ENCODE measurements at regions not wholly inside any gene's neighbourhood (a gene's known extent, or its start where the extent isn't known, plus 50 kb on each side); places are given as distances from the start of the nearest gene placed in this dataset.

DNA sequence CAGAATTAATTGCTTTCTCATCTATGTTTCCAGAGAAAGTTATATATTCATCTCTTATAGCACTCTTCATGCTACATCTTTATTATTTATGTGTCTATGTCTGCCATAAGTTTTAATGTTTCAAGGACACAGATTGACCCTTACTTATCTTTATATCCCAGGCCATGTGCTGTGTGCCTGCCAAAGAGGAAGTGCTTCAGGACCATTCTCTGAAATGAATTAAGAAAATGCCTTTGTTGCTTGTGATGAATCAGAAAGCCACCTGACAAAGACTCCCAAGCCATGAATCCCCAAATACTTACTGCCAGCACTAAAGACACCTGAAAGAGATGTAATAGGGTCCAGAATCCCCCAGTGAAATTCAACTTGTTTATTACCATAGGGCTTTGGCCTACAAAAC, 342.1 kb upstream of the C1orf87 start:
- Mint-ChIP-seq H3K27me3 (no peaks in the 10 kb centered on the region), H3K9me3 (no peaks in the 10 kb centered on the region), H3K4me1 (no peaks in the 10 kb centered on the region), H3K27ac (no peak overlapping the region), H3K4me3 (no peak overlapping the region), H3K36me3 (ENCODE audit: low read depth) (no peaks in the 10 kb centered on the region)
- no peak for ATAC-seq (replicated peaks)

DNA sequence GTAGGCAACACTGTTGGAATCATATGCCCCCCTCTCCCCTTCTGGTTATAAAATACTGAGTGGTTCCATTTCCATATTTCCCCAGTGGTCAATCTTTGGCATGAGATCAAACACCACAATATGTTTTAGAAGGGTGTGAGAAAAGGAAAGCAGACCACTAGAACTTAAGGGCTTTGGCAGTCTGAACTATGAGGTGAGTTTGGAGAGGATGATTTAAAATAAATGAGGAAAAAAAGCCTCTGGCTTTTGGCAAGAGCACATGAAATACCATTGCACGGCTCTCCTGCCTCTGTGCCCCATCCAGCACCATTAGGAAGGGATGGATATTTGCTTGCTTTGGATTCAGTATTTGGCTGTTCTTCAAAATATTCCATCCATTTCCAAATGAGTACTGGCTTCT, 339.5 kb upstream of the C1orf87 start:
- ATAC-seq (replicated peaks) = no peak
- Mint-ChIP-seq H3K4me1 (no peaks in the 10 kb centered on the region), H3K4me3 (no peak overlapping the region), H3K27me3 (no peaks in the 10 kb centered on the region), H3K27ac (no peak overlapping the region), H3K36me3 (ENCODE audit: low read depth) (no peaks in the 10 kb centered on the region), H3K9me3 (no peaks in the 10 kb centered on the region)

DNA sequence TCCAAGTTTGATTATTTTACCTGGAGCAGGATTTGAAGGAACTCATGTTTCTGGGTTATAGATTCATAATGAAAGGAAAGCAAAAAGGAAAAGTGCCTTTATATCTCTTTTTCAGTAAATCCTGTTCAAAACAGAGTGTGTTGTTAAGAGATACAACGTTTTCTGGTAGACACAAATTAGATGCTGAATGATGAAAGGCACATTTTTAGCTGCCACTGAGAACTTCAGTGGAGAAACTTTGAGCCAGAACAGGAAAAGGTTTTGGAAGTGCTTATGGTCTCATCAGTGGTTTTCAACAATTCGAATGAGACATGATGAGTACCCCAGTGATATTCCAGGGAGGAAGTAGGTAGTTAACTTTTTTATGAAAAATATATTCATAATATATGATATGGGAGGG, 338.0 kb upstream of the C1orf87 start:
- no peaks in the 10 kb centered on the region for H3K9me3 Mint-ChIP-seq
- ATAC-seq (replicated peaks) = no peak
- no peak overlapping the region for H3K4me3 Mint-ChIP-seq
- peaks cover 3% of the 10 kb centered on the region for H3K27me3 Mint-ChIP-seq
- no peaks in the 10 kb centered on the region for H3K36me3 Mint-ChIP-seq (ENCODE audit: low read depth)
- H3K4me1 Mint-ChIP-seq = no peaks in the 10 kb centered on the region
- no peak overlapping the region for H3K27ac Mint-ChIP-seq

DNA sequence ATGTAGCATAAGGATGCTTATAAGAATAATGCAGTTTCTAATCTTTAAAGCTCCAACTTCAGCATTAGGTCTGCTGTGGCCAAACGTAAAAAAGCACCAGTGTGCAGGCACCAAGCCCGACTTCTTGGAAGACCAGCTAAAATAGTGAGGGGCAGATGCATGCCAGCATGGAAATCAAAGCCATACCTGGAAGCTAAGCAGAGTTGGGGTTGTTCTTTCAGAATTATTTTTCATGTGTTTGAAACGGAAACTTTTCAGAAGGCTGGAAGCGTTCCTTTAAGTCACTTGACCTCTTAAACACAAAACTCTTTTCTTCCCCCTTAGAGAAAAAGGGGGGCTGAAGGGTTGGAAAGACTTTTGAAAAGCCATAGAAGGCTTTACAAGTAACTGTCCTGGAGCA, 329.2 kb upstream of the C1orf87 start:
- Mint-ChIP-seq H3K4me1 (no peaks in the 10 kb centered on the region), H3K27me3 (peaks cover 3% of the 10 kb centered on the region), H3K9me3 (no peaks in the 10 kb centered on the region), H3K4me3 (no peak overlapping the region), H3K36me3 (ENCODE audit: low read depth) (no peaks in the 10 kb centered on the region), H3K27ac (no peak overlapping the region)
- no peak for ATAC-seq (replicated peaks)

DNA sequence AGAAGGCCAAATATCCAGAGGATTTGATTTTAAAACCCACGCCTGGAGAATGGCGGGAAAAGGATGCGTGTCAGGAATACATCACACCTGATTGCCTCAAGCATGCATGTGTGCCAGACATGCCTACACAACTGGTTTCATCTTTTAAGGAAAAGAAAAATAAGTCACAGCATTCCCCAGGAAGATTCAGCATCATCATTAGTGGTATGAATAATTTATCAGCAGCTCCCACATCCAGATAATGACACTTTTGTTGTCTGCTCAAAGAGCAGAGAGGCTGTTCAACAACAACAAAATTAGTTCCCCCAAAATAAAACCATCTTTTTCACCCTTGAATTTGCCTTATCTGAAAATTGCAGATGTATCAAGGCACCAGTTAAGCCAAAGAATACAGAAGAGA, 328.6 kb upstream of the C1orf87 start:
- Mint-ChIP-seq H3K36me3 (ENCODE audit: low read depth) (no peaks in the 10 kb centered on the region), H3K27ac (no peak overlapping the region), H3K9me3 (no peaks in the 10 kb centered on the region), H3K4me3 (no peak overlapping the region), H3K27me3 (peaks cover 3% of the 10 kb centered on the region), H3K4me1 (no peaks in the 10 kb centered on the region)
- ATAC-seq (replicated peaks) = no peak

DNA sequence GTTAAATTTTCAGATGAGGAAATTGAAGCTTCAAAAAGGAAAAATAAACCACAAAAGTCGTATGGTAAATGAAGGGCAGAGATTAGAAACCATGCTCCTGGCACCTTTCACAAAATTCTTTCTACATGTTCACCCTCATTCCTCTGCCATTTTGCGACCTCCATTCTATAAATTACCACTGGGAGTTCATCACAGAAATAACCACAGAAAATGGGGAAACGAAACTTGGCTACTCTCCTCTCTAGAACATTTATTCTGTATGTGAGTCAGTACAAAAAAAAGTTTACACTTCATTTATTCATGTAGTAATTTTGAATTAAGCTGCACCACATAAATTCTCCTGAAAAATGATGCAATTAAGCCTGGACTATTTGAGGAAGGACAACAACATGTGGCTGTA, 320.9 kb upstream of the C1orf87 start:
- Mint-ChIP-seq H3K36me3 (ENCODE audit: low read depth) (no peaks in the 10 kb centered on the region), H3K4me3 (no peak overlapping the region), H3K4me1 (no peaks in the 10 kb centered on the region), H3K27me3 (peaks cover 5% of the 10 kb centered on the region), H3K27ac (no peak overlapping the region), H3K9me3 (no peaks in the 10 kb centered on the region)
- ATAC-seq (replicated peaks) = no peak

DNA sequence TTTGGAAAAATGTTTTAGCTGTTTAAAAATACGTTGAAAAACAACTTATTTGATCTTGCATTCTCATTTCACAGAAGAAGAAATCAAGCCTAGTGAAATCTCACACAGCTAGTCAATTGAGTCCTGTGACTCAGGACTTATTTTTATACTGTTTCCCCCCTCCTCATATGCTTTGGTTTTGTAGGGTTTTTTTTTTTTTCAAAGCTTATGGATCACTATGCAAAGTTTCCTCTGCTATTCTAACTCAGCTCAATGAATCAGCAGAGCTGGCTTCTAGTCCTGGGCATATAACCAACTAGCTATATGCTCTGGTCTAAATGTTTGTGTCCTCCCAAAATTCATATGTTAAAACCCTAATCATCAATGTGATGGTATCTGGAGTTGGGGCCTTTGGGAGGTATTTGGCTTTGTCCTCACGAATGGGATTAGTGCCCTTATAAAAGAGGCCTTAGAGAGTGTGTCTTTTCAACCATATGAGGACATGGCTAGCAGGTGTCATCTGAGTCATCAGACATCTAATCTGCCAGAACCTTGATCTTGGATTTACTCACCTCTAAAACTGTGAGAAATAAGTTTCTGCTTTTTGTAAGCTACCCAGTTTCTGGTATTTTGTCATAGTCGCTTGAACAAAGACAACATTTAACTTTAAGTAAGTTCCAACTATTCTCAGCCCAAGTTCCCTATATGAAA, 317.2 kb upstream of the C1orf87 start:
- no peaks in the 10 kb centered on the region for H3K36me3 Mint-ChIP-seq (ENCODE audit: low read depth)
- no peak overlapping the region for H3K4me3 Mint-ChIP-seq
- no peak overlapping the region for H3K27ac Mint-ChIP-seq
- no peaks in the 10 kb centered on the region for H3K4me1 Mint-ChIP-seq
- peaks cover 7% of the 10 kb centered on the region for H3K27me3 Mint-ChIP-seq
- no peak for ATAC-seq (replicated peaks)
- H3K9me3 Mint-ChIP-seq = no peaks in the 10 kb centered on the region

DNA sequence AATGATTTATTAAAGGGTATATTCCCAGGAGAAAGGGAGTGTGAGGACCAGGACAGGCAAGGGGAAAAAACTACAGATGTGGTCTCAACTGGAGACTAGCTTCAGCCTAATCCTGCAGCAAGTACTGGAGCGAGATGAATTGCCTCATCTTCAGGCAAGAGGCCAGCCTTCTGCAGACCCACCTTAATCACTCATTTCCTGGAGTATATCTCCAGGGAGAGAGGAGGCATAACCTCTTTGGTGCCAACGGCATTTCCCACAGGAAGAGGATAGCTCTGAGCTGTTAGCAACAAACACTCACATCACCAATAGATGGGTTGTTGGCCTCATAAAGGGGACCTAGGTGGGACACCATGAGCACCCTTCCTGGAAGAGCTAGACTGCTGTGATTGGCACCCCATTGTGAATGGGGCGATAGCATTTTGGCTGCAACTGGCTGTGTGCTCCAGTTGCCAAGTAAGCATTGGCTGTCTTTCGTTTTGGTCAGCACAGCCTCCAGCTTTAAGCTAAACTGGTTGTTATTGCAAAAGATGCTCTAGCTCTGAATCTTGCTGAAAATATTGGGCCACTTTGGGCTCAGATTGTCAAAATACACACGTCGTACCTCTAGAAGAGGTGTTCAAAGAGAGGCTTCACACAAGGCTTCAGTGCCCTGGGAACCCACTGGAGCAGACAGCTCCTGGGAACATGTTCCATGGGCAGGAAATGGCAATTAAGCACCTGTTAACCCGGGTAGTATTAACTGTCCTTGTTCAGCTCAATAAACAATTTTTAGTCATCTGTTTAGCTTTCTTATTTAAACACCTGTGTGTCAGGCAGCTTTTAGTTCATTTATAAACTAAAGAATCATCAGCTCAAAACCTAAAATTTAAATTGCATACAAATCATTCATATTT, 314.8 kb upstream of the C1orf87 start:
- Mint-ChIP-seq H3K9me3 (no peaks in the 10 kb centered on the region), H3K36me3 (ENCODE audit: low read depth) (no peaks in the 10 kb centered on the region), H3K4me1 (no peaks in the 10 kb centered on the region), H3K27ac (no peak overlapping the region), H3K4me3 (no peak overlapping the region), H3K27me3 (peaks cover 7% of the 10 kb centered on the region)
- ATAC-seq (replicated peaks) = no peak

DNA sequence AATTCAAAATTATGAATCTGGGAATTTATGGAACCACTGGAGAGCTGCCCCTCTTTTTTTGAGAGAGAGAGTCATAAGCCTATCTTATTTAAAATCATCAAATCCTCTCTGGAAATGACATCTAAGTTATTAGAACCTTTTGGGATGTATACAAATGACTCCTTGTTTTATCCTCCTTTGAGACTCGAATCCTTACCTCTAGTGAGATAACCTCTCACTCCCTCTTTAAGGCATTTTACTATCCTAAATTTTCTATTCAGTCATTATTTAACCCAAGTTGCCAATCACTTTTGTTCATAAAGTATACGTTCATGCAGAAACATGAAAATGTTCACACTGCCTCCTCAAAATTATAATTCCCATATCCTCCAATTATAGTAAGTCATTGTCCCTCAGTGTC, 313.6 kb upstream of the C1orf87 start:
- H3K36me3 Mint-ChIP-seq (ENCODE audit: low read depth) = no peaks in the 10 kb centered on the region
- ATAC-seq (replicated peaks) = no peak

DNA sequence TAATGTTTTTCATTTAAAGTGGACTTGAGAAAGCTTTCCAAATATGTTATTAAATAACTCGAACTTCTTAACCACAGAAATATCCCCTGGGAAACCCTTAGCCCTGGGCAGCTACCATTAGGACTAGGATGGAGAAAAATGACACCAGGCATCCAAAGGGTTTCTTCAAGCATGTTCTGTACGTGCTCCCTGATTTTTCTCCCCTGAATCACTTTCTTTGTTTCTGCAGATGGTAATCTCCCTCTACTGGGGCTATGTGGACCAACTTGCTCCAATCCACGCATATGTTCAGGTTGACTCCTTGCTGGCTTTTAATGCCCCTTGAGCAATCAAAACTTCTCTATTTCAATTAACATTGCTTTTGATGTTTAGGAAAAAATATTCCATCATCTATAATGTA, 312.7 kb upstream of the C1orf87 start:
- no peaks in the 10 kb centered on the region for H3K4me1 Mint-ChIP-seq
- H3K27ac Mint-ChIP-seq = no peak overlapping the region
- H3K27me3 Mint-ChIP-seq = peaks cover 5% of the 10 kb centered on the region
- H3K36me3 Mint-ChIP-seq (ENCODE audit: low read depth) = no peaks in the 10 kb centered on the region
- no peaks in the 10 kb centered on the region for H3K9me3 Mint-ChIP-seq
- no peak for ATAC-seq (replicated peaks)
- H3K4me3 Mint-ChIP-seq = no peak overlapping the region

More for the DNA sequence above, 313.6 kb upstream of the C1orf87 start:
- H3K4me3 Mint-ChIP-seq = no peak overlapping the region
- peaks cover 7% of the 10 kb centered on the region for H3K27me3 Mint-ChIP-seq
- H3K9me3 Mint-ChIP-seq = no peaks in the 10 kb centered on the region
- H3K27ac Mint-ChIP-seq = no peak overlapping the region
- H3K4me1 Mint-ChIP-seq = no peaks in the 10 kb centered on the region

DNA sequence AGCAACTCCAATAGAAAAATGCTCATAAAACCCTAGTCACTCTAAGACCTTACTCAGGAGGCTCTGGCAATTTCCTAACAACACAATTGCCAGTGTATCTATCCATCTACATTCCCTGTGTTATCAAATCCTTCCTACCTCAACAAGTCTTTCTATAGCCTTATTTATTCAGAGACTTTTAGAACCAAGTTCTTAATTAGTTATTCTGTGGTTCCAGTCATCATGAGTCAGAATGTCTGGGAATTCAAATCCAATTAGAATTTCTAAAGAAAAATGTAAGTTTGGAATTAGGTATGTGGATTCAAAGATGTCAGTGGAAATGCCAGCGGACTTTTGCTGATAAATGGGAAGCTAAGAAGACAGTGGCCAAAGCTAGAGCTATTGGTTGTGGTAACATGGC, 302.6 kb upstream of the C1orf87 start:
- Mint-ChIP-seq H3K4me1 (no peaks in the 10 kb centered on the region), H3K27me3 (peaks cover 6% of the 10 kb centered on the region), H3K9me3 (peaks cover 3% of the 10 kb centered on the region)

DNA sequence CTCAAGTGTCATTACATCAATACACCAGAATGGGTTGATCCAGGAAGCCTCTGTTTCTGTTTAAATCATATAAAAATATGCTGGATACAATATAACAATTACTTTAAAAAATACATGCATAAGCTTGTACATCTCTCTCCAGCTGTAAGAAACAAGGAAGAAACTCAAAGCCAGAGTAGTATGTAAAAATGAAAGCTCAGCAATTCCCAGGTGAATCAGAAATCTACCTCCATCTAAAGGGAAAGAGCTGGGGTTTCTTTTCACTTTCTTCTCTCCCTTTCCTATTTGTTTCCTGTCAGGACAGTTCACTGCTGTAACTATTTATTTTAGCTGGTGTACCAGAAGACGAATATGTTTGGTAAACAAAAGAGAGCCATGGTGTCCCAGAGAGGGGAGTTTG, 301.0 kb upstream of the C1orf87 start:
- Mint-ChIP-seq H3K27ac (no peak overlapping the region), H3K4me3 (no peak overlapping the region), H3K9me3 (peaks cover 3% of the 10 kb centered on the region), H3K4me1 (no peaks in the 10 kb centered on the region), H3K27me3 (peaks cover 6% of the 10 kb centered on the region), H3K36me3 (ENCODE audit: low read depth) (no peaks in the 10 kb centered on the region)
- no peak for ATAC-seq (replicated peaks)

More for the DNA sequence above, 302.6 kb upstream of the C1orf87 start:
- Mint-ChIP-seq H3K36me3 (ENCODE audit: low read depth) (no peaks in the 10 kb centered on the region), H3K4me3 (no peak overlapping the region), H3K27ac (no peak overlapping the region)
- ATAC-seq (replicated peaks) = no peak

DNA sequence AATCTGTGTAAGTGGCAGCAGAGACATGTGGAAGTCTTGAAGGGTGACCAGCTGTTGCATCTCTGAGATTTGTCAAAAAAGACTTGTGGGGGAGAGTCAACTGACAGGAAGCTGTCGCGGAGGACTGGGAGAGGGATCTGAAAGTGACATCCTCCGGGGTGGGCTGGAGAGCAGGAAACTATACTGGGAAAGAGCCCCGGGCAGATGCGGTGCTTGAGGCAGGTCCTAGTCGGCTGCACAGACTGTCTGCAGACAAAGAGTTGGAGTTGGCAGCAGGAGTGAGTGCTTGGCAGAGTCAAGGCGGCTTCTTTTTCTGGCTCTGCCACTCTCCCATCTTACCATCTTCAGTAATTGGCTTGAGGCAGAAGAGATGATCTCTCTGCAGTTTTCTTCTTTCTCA, 294.0 kb upstream of the C1orf87 start:
- Mint-ChIP-seq H3K27ac (no peak overlapping the region), H3K27me3 (peaks cover 4% of the 10 kb centered on the region), H3K4me1 (no peaks in the 10 kb centered on the region), H3K9me3 (no peaks in the 10 kb centered on the region), H3K36me3 (ENCODE audit: low read depth) (no peaks in the 10 kb centered on the region), H3K4me3 (no peak overlapping the region)
- ATAC-seq (replicated peaks) = no peak

DNA sequence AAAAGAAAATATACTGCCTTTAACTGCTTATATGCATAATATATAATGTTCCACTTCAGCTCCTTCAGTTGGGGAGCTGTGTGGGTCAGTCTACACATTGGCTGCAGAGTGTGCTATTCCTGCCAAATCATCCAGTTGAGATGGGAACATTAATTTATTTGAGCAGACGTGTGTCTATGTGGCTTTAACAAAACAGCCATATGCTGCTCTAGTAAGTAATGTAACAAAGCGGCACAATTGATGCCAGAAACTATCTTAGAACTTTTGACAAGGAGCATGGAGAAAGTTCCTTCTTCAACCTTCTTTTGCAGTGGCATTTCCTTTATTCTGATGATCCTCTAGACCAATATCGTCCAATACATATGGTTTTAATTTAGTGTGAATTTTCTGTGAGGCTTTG, 285.9 kb upstream of the C1orf87 start:
- Mint-ChIP-seq H3K4me3 (no peak overlapping the region), H3K4me1 (no peaks in the 10 kb centered on the region), H3K27ac (no peak overlapping the region), H3K36me3 (ENCODE audit: low read depth) (no peaks in the 10 kb centered on the region), H3K27me3 (peaks cover 4% of the 10 kb centered on the region), H3K9me3 (peaks cover 4% of the 10 kb centered on the region)
- no peak for ATAC-seq (replicated peaks)

DNA sequence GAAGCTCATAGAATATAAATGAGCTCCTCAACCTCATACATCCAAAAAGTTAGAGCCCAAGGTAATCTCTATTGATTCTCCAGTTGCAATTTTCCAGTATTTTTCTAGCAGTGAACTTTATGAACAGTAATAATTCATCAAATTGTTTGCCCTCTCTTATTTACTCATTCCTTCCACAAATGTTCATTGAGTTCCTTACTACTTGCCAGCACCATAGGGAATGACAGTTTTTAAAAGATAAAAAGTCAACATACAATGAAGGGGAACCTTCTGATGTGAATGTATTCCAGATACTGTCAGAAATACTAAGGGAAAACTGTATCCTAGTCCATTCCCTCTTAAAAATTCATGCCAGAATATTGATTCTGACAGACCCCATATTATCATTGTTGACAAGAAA, 277.0 kb upstream of the C1orf87 start:
- no peak for ATAC-seq (replicated peaks)
- Mint-ChIP-seq H3K27me3 (no peaks in the 10 kb centered on the region), H3K4me1 (no peaks in the 10 kb centered on the region), H3K4me3 (no peak overlapping the region), H3K9me3 (no peaks in the 10 kb centered on the region), H3K27ac (no peak overlapping the region), H3K36me3 (ENCODE audit: low read depth) (no peaks in the 10 kb centered on the region)
